GM23248 (cell line): ENCODE measurements at regions not wholly inside any gene's neighbourhood (a gene's known extent, or its start where the extent isn't known, plus 50 kb on each side); places are given as distances from the start of the nearest gene placed in this dataset.

Experiments
- DNase-seq: peaks from one replicate; pipeline ENCODE4 v3.0.0-alpha.2; 2015
- H2AFZ ChIP-seq: fragments of 200-600 bp; sonication (generic); 2 replicates; pipeline ENCODE4 v1.6.1; 2016; ENCODE audit warnings: antibody characterized with exemption
- H3F3A ChIP-seq: fragments of 200-600 bp; sonication (generic); 2 replicates; pipeline ENCODE4 v1.6.1; 2016; ENCODE audit warnings: mild to moderate bottlenecking, antibody characterized with exemption, mixed run types; ENCODE audit not compliant: insufficient read depth
- H3K27ac ChIP-seq: fragments of 200-600 bp; sonication (generic); 2 replicates; pipeline ENCODE4 v1.5.1; 2016; ENCODE audit warnings: mild to moderate bottlenecking
- H3K27me3 ChIP-seq: fragments of 200-600 bp; sonication (generic); replicated peaks from 2 replicates; pipeline ENCODE4 v1.6.1; 2016; ENCODE audit warnings: mild to moderate bottlenecking; ENCODE audit not compliant: insufficient read depth
- H3K36me3 ChIP-seq: fragments of 200-600 bp; sonication (generic); 2 replicates; pipeline ENCODE4 v1.6.1; 2016; ENCODE audit warnings: low read depth, mild to moderate bottlenecking
- H3K4me1 ChIP-seq: fragments of 200-600 bp; sonication (generic); 2 replicates; pipeline ENCODE4 v1.6.1; 2016; ENCODE audit warnings: mild to moderate bottlenecking; ENCODE audit not compliant: insufficient read depth
- H3K4me2 ChIP-seq: fragments of 200-600 bp; sonication (generic); one replicate; pipeline ENCODE4 v1.6.1; 2016; ENCODE audit warnings: mild to moderate bottlenecking; ENCODE audit not compliant: unreplicated experiment
- H3K4me3 ChIP-seq: fragments of 200-600 bp; sonication (generic); 2 replicates; pipeline ENCODE4 v1.5.1; 2016; ENCODE audit warnings: mild to moderate bottlenecking
- H3K79me2 ChIP-seq: fragments of 200-600 bp; sonication (generic); 2 replicates; pipeline ENCODE4 v1.6.1; 2016; ENCODE audit warnings: mild to moderate bottlenecking; ENCODE audit not compliant: insufficient read depth
- H3K9ac ChIP-seq: fragments of 200-600 bp; sonication (generic); 2 replicates; pipeline ENCODE4 v1.6.1; 2016; ENCODE audit warnings: mild to moderate bottlenecking
- H3K9me2 ChIP-seq: fragments of 200-600 bp; sonication (generic); 2 replicates; pipeline ENCODE4 v1.6.1; 2016; ENCODE audit warnings: mixed run types, mild to moderate bottlenecking, moderate library complexity; ENCODE audit not compliant: insufficient read depth
- H3K9me3 ChIP-seq: fragments of 200-600 bp; sonication (generic); one replicate; pipeline ENCODE4 v1.6.1; 2017; ENCODE audit warnings: low read depth
- H4K20me1 ChIP-seq: fragments of 200-600 bp; sonication (generic); 2 replicates; pipeline ENCODE4 v1.6.0; 2016; ENCODE audit not compliant: insufficient read depth
- EZH2 ChIP-seq: fragments of 200-600 bp; sonication (generic); IDR thresholded peaks from 2 replicates; pipeline ENCODE4 v1.6.1; 2018; ENCODE audit warnings: antibody characterized with exemption, mild to moderate bottlenecking; ENCODE audit not compliant: insufficient read depth, poor library complexity, severe bottlenecking
- EZH2phosphoT487 ChIP-seq: fragments of 200-600 bp; sonication (generic); IDR thresholded peaks from 2 replicates; pipeline ENCODE4 v1.6.1; 2018; ENCODE audit warnings: antibody characterized with exemption, moderate library complexity, mild to moderate bottlenecking, low read depth; ENCODE audit not compliant: insufficient read depth
- WGBS, 2 experiments: methylation state at CpG; one replicate each; pipeline ENCODE4 v1.1.6; 2015 to 2017; ENCODE audit warnings: low lambda C conversion rate in 2 of 2, low coverage in 1 of 2; ENCODE audit errors: missing lambda C conversion rate in 2 of 2; 5-methylcytosine and 5-hydroxymethylcytosine counted together
- in situ Hi-C: fragments of 300-500 bp; cut with MboI; formaldehyde crosslinking; loops from 2 replicates; pipeline ENCODE4 v1.15.0; 2020

GRCh38 chr3:187976365-187976900 is 177.5 kb upstream of the LPP start:
- H3K9me2 ChIP-seq, result no peaks in the 10 kb centered on the region
- H3K36me3 ChIP-seq, result no peaks in the 10 kb centered on the region
- H2AFZ ChIP-seq, result 0 out of 2 replicates have a peak overlapping the region, but pooled peaks have one; percentile 7
- no peak overlapping the region for H3K4me3 ChIP-seq
- H3K27me3 ChIP-seq, result no peaks in the 10 kb centered on the region
- H3K27ac ChIP-seq, result no peak overlapping the region
- H3K9ac ChIP-seq, result no peak overlapping the region
- in situ Hi-C loops, result no loop called here
- H3K4me1 ChIP-seq, result peaks cover 12% of the 10 kb centered on the region
- H3F3A ChIP-seq, result peaks cover 18% of the 10 kb centered on the region
- WGBS, 2 experiments, result 94 to 96% methylated on average over 6 of the region's 6 CpGs
- no peak for TF ChIP-seq EZH2phosphoT487
- TF ChIP-seq EZH2, result no peak
- no peaks in the 10 kb centered on the region for H4K20me1 ChIP-seq
- no peak for DNase-seq
- H3K4me2 ChIP-seq, result no peak overlapping the region
- no peaks in the 10 kb centered on the region for H3K9me3 ChIP-seq
- H3K79me2 ChIP-seq, result no peaks in the 10 kb centered on the region

GRCh38 chr3:187977659-187978058 is 176.3 kb upstream of the LPP start:
- no peak overlapping the region for H3K4me2 ChIP-seq
- H3K27ac ChIP-seq, result no peak overlapping the region
- no peaks in the 10 kb centered on the region for H3K27me3 ChIP-seq
- peaks cover 18% of the 10 kb centered on the region for H3F3A ChIP-seq
- H3K4me1 ChIP-seq, result peaks cover 12% of the 10 kb centered on the region
- in situ Hi-C loops, result no loop called here
- no peaks in the 10 kb centered on the region for H3K9me2 ChIP-seq
- no peaks in the 10 kb centered on the region for H3K9me3 ChIP-seq
- H3K9ac ChIP-seq, result no peak overlapping the region
- DNase-seq, result no peak
- H3K4me3 ChIP-seq, result no peak overlapping the region
- H4K20me1 ChIP-seq, result no peaks in the 10 kb centered on the region
- no peaks in the 10 kb centered on the region for H3K36me3 ChIP-seq
- H3K79me2 ChIP-seq, result no peaks in the 10 kb centered on the region
- no peak for TF ChIP-seq EZH2
- no peak for TF ChIP-seq EZH2phosphoT487
- H2AFZ ChIP-seq, result no peak overlapping the region
- WGBS, 2 experiments, result 95 to 99% methylated on average over 4 of the region's 4 CpGs

- H3K27me3 ChIP-seq, result no peaks in the 10 kb centered on the region
- no peak overlapping the region for H3K4me2 ChIP-seq
- H2AFZ ChIP-seq, result no peak overlapping the region
- no peak for TF ChIP-seq EZH2
- TF ChIP-seq EZH2phosphoT487, result no peak
- H3K4me3 ChIP-seq, result no peak overlapping the region
- no peak overlapping the region for H3K27ac ChIP-seq
- peaks cover 18% of the 10 kb centered on the region for H3F3A ChIP-seq
- no peak for DNase-seq
- H3K9ac ChIP-seq, result no peak overlapping the region
- no peaks in the 10 kb centered on the region for H3K79me2 ChIP-seq
- no peaks in the 10 kb centered on the region for H4K20me1 ChIP-seq
- H3K4me1 ChIP-seq, result peaks cover 12% of the 10 kb centered on the region
- H3K36me3 ChIP-seq, result no peaks in the 10 kb centered on the region
- in situ Hi-C loops, result no loop called here
- no peaks in the 10 kb centered on the region for H3K9me3 ChIP-seq
- 90 to 95% methylated on average over 5 of the region's 5 CpGs for WGBS, 2 experiments
- H3K9me2 ChIP-seq, result no peaks in the 10 kb centered on the region
Measured at GRCh38 chr3:187978433-187979011, 175.4 kb upstream of the LPP start.

GRCh38 chr3:187979564-187979963 is 174.4 kb upstream of the LPP start:
- WGBS, 2 experiments, result 97 to 100% methylated on average over 2 of the region's 2 CpGs
- Histone ChIP-seq H3K4me3 (no peak overlapping the region), H3K4me1 (peaks cover 12% of the 10 kb centered on the region), H3F3A (peaks cover 18% of the 10 kb centered on the region), H3K27me3 (no peaks in the 10 kb centered on the region), H4K20me1 (no peaks in the 10 kb centered on the region), H3K36me3 (no peaks in the 10 kb centered on the region), H3K9me2 (no peaks in the 10 kb centered on the region), H3K27ac (no peak overlapping the region), H2AFZ (no peak overlapping the region), H3K9ac (no peak overlapping the region), H3K4me2 (no peak overlapping the region), H3K79me2 (no peaks in the 10 kb centered on the region), H3K9me3 (no peaks in the 10 kb centered on the region)
- TF ChIP-seq EZH2 (no peak), EZH2phosphoT487 (no peak)
- no peak for DNase-seq
- in situ Hi-C loops, result no loop called here

GRCh38 chr3:187980861-187981260 is 173.1 kb upstream of the LPP start:
- Histone ChIP-seq H3K4me2 (no peak overlapping the region), H3K9me2 (no peaks in the 10 kb centered on the region), H2AFZ (no peak overlapping the region), H3F3A (peaks cover 13% of the 10 kb centered on the region), H3K79me2 (no peaks in the 10 kb centered on the region), H3K4me3 (no peak overlapping the region), H3K27me3 (no peaks in the 10 kb centered on the region), H3K4me1 (peaks cover 13% of the 10 kb centered on the region), H3K27ac (no peak overlapping the region), H3K9ac (no peak overlapping the region), H3K9me3 (no peaks in the 10 kb centered on the region), H4K20me1 (no peaks in the 10 kb centered on the region), H3K36me3 (no peaks in the 10 kb centered on the region)
- TF ChIP-seq EZH2phosphoT487 (no peak), EZH2 (no peak)
- 88 to 97% methylated on average over 3 of the region's 3 CpGs for WGBS, 2 experiments
- no peak for DNase-seq
- in situ Hi-C loops, result no loop called here
